Ovary (tissue), 1 donor: ENCODE measurements at regions not wholly inside any gene's neighbourhood (a gene's known extent, or its start where the extent isn't known, plus 50 kb on each side); places are given as distances from the start of the nearest gene placed in this dataset.

Experiments
- EP300 ChIP-seq: sonication (generic); formaldehyde crosslinking; IDR thresholded peaks from one replicate; pipeline ENCODE4 v1.6.1; 2017; ENCODE audit warnings: antibody characterized with exemption
- POLR2A ChIP-seq: fragments of 450-650 bp; IDR thresholded peaks from one replicate; pipeline ENCODE4 v1.6.1; 2017; ENCODE audit warnings: antibody characterized with exemption, mild to moderate bottlenecking, moderate library complexity

DNA sequence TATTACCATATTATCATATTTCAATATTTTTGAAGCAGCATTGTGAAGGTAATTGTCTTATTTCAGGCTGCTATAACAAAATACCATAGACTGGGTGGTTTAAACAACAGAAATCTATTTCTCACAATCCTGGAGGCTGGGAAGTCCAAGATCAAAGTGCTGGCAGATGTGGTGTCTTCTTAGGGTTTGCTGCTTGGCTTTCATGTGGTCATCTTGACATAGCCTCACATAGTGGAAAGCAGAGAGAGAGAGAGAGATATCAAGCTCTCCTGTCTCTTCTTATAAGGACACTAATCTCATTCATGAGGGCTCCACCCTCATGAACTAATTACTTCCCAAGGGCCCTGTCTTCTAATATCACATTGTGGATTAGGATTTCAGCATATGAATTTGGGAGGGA, 119.7 kb upstream of the NUDT6 start:
- no peak for TF ChIP-seq POLR2A
- TF ChIP-seq EP300: no peak
